Muscle of back (tissue), 3 donors: ENCODE measurements at regions not wholly inside any gene's neighbourhood (a gene's known extent, or its start where the extent isn't known, plus 50 kb on each side); places are given as distances from the start of the nearest gene placed in this dataset.

Experiments
- DNase-seq, 3 donors: peaks; one replicate each; pipeline versions ENCODE4 v3.0.0 to v3.0.0-alpha.2; 2013

DNA sequence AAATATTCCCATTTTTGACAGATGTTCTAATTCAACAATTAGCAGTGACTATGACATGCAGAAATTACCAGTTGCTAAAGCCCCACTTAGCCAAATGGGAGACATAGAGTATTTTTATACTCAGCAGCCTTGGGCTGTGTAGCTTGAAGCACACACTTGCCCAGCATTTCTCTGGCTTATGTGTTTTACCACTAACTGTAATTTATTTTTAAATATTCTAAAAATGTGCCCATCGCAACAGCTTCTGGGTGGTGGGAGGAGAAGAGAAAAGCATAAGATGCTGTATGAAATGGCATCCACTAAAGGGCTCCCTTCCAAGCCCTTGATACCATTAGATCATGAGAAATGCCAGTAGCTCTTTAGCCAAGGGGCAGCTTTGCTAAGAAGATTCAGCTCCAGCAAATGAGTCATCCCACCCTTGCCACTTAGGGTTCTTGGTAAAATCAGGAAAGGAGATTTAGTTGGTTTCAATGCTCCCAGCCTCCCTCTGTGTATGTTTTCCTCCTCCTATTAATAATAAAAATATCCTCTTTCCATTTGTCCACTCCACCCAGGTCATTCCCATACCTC lies 462.7 kb upstream of the DEPDC1 start:
- DNase-seq: no peak

DNA sequence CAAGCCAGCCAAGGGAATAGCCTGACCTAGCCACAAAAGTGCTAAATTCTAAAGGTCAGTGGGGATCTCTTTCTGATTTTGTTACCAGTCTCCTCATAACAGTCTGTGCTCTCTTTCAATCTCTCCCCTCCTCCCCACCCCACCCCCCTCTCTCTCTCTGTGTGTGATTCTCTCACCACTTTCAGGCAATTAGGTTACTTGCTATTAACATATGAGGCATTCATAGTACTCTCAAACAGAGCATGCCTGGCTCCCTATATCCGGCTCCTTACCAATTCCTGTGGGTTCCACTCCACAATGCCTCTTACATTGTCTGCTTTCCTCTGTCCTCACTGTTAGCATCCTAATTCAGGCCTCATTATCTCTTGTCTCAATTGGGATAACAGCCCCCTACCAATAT lies 464.3 kb upstream of the DEPDC1 start:
- no peak for DNase-seq

DNA sequence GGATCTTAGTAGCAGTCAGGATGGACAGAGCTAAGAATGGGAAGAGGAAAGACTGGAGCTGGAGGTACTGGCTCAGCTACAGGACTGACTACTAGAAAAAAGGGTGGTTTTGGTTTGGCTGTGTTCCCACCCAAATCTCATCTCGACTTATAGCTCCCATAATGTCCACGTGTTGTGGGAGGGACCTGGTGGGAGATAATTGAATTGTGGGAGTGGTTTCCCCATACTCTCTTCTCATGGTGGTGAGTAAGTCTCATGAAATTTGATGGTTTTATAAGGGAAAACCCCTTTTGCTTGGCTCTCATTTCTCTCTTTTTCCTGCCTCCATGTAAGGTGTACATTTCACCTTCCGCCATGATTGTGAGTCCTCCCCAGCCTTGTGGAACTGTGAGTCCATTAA lies 466.5 kb upstream of the DEPDC1 start:
- no peak for DNase-seq

DNA sequence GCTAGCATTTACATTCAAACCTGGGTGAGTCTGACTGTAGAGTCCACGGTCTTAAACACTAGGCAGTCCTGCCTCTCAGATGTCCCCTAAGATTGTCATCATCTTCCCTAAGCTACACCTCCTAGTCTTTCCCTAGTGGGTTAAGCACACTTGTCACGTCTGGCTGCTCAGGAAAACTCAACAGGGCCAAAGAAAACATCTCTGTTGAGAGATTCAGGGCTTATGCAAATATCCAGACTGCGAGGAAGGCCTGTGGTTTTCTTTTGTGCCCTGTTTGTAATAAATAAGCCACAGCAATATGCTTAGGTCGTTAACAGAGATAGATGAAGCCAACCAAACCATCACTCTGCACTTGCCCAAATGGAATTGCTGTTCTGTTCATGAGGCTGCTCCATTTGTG lies 472.6 kb upstream of the DEPDC1 start:
- DNase-seq: no peak

DNA sequence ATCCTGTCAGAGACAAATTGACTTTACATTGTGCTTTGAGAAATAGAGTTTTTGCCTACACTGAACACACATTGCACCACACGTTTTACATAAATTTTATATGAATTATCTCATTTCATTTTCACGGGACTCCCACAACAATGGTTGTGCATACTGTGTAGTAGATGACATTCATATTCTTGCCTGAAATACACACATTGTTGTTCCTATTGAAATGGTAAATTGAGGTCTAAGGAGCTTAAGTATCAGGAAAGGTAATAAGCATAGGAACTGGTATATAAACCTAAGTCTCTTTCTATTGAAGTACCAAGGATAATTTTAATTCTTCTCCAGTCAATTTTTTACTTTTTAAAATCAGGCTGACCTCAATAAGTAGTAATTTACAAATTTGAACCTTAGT lies 473.7 kb upstream of the DEPDC1 start:
- no peak for DNase-seq

DNA sequence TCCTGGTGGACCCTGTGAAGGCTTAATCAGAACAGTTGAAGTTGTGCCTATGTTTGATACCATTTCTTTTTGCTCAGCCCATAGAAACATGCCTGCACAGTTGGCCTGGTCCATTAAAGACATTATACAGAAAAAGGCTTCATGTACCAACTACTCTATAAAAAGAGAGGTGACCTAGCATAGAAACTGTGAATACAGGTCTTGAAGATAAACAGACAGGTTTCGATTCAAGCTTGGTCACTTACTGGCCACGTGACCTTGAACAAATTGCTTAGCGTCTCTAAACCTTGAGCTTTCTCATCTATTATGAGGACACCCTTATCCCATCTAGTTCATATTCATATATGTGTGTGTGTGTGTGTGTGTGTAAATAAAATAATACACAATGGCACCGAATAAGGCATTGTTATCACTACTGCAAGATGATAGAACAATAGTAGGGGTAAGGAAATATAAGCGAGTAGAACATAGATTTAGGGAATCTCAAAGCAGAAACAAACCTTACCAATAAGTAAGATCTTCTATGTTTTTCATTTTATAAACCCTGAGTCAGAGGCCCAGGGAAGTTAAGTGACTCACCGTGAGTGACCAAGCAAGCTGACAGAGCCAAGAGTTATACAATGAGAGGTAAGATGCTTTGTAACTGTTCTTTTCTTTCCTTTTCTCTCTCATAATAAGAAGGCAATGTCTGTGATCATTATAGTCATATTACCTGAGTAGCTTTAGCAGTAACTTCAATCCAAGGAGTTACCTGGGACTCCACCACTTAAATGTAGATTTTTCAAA lies 476.8 kb upstream of the DEPDC1 start:
- no peak for DNase-seq

DNA sequence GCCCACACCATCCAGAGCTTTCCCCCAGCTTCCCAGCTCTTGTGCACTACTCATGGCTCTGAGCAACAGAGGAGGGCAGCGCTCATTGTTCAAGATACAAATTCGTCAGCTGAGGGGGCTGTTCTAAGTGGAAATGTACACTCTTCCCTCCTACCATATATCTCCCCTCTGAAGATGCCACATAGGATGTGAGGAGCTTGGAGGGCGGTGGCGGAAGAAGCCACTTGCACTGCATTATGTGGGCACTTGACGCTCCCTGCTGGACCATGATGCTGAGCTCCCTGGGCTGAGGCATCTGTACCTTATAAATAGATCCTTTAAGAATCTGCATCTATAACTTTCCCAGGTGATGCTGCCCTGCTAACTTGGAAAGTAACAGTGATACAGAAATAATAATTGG lies 477.6 kb upstream of the DEPDC1 start:
- no peak for DNase-seq

DNA sequence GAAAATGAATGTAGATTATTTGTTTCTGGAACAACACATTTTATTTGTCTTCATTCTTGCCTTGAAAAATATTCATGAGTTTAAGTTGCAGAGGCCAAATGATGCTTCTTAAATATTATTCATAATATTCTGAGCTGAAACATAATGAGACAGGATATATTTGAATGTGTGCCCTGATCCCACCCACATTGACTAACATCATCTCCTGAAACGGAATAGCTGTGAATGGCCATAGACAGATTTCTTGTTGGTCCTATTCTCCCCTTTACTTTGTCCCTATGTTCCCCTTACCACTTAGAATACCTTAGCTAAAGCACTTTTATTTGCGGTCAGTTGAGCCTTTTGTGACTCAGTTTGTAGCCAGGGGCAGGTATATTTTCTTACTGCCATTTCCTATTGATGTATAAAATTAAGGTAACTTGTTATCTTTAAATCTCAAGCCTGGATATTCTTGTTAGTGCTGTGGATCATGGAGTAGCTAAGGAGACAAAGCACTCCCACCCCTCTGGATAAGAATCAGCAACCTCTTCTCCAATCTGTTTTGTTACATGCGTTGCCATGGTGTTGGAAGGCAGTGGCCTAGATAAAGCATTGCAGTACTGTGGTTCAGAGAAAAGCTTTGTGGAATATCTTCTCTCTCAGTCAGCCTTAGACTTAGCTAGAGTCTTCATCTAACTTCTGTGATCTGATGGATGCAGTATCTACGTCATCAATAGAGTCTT lies 478.5 kb upstream of the DEPDC1 start:
- DNase-seq: peak; percentile 50 to 82 (median 79)

DNA sequence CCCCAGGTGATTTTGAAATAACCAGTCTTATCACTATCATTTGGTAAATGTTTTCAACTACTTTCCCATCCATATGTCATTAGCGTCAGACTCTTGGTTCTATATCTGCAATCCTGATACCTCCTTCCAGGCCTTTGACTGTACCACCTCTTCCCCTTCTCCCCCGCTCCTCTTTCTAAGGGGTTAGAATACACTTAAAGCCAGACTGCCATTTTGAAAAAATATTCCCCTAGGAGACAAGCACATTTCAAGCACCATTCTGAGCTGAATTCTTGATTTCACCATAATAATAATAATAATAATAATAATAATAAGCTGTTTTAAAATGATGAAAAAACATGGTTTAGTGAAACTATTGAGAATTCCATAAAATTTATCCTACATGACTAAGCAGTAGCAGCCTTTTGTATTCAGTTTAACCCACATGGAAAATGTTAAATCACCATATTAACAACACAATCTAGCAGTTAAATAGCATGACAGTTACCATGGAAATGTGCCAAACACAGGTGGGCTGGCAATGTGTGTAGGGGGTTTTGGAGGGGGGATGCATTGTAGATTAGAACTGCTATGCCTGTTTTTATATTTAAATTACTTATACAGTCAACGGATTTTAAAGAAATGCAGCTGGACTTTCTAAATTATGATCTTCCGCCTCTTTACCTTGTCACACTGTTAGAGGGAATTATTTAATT lies 480.2 kb upstream of the DEPDC1 start:
- no peak for DNase-seq

DNA sequence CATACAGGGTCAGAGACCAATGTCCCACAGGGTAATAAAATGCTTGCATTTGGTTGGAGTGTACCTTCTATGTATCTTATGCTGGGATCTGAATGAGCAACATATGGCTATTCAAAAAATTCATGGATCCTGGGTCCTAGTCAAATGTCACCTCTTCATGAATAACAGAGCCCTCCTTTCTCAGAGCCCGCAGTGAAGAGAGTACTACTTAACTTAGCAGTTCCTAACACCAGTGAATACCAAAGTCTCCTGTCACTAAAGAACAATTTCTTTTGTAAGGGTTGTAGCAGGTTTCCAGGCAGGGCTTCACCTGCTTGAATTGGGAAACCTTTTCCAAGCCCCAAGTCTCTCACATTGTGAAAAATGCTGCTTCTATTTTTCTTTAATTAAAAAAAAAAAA lies 483.0 kb upstream of the DEPDC1 start:
- DNase-seq: no peak

DNA sequence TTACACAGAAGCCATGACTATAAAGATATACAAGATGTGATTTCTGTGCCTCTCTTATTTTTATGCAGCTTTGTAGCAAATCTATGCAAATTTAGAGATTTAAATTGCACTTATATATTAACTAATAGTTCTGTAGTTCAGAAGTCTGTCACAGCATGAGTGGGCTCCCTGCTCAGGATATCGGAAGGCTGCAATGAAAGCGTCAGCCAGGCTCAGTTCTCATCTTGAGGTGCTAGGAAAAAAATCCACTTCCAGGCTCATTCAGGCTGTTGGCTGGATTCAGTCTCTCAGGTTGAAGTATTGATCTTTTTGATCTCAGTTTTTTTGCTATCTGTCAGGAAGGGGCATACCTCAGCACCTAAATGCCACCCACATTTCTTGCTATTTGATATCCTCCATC lies 487.4 kb upstream of the DEPDC1 start:
- DNase-seq: no peak

DNA sequence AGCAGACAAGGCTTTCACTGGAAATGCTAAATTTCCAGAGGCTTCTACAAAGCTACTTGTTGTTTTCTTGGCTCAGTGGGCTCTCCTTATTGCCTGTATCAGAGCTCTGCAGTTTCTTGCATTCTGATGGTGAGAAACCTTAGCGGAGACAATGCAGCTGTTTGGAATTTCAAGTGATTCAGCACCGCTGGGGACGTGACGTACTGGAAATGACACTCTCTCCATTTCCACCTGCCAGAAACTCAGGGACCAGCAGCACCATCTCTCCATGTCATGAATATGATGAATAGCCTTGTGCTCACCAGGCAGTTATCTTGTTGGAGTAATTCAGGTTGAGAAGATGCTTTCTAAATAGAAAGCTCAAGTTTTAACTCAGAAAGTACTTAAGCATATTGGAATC lies 497.2 kb upstream of the DEPDC1 start:
- peak in 1 of 3 donors; percentile 10 for DNase-seq

DNA sequence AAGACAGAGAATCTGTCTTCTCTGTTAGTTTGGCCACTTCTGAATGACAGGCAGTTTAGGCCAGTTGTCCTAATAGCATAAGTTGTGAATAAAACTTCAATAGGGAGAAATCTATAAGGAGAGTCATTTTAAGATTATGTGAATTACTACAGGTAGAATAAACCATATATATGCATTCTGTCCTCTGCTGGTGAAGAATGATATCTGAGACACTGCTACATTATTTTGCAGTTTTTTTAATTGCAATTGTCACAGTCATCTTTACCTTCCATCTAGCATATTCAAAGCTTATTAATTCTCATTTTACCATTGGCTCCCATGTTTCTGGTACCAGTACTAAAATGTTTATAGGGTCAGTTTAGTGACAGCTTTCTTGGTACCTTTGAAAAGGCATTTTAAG lies 519.6 kb upstream of the DEPDC1 start:
- no peak for DNase-seq

DNA sequence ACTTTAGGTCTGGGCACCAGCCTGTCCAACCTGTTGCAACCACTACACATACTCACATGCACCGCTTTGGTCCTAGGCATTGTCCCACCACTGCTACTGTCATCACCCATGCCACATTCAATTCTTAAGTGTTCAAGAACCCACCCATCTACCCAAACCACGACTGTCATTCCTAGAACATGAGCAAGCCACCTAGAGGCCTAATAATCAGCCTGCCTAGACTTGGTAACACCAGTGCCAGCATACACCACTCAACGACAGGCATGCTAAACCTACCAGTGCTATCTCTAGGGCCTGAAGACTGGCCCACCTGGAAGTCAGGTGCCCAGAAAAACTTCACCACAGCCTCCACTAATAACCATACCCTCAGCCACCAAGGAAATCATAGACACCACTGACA lies 532.8 kb upstream of the DEPDC1 start:
- no peak for DNase-seq

DNA sequence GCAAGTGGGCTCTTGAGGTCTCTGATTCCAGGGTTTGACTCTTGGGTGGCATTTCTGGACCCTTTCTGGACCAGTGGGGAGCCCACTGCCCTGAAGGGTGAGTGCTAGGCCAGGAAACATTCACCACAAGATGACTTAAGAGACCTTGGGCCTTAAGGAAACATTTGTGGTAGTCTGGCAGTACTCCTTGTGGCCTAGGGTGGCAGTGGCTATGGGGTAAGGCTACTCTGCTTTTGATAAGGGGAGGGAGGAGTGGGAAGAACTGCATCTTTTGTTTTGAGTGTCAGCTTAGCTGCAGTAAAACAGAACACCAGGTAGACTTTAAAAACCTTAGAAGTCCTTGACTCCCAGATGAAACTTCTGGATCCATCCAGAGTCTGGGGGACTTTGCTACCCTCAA lies 529.3 kb upstream of the LRRC7 start:
- DNase-seq: no peak

DNA sequence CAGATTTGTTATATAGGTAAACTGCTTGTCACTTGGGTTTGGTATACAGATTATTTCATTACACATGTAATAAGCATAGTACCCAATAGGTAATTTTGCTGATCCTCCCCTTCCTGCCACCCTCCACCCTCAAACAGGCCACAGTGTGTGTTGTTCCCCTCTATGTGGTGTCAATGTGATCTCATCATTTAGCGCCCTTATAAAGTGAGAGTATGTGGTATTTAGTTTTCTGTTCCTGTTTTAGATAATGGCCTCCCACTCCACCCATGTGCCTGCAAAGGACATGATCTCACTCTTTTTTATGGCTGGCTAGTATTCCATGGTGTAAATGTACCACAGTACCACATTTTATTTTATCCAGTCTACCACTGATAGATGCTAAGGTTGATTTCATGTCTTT lies 522.1 kb upstream of the LRRC7 start:
- DNase-seq: no peak

DNA sequence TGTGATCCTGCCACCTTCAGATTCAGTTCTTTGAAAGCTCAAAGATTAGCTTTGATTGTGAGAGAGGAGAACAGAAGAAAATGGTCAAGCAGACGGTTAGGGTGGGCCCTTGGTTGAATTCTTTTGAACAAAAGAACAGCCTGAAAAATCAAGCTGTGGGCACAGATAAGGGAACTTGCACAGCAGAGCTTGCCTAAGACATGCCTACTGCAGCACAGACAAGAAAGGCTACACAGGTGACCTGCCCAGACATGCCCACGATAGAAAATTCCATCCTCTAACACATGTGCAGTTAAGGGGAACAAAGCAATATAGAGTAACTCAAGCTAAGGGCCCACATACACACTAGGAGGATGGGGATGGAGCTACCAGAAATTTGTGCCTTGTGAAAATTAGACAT lies 512.5 kb upstream of the LRRC7 start:
- no peak for DNase-seq

DNA sequence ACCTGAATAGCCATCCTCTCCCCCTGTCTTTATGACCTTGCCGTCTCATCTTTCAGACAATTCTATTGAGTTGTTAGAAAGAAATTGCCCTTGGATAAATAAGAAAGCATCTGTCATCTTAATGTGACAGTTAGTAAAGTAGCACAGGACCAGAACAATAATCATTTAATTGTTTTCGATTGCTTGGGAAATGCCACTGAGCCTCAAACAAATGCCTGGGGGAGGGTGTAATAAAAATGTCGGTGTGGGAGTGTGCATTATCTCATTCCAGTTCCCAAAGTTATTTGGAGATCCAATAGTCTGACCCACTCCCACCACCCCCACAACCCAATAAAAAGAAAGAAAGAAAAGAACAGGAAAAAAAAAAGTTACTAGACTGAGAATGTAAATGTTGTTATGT lies 509.3 kb upstream of the LRRC7 start:
- no peak for DNase-seq

DNA sequence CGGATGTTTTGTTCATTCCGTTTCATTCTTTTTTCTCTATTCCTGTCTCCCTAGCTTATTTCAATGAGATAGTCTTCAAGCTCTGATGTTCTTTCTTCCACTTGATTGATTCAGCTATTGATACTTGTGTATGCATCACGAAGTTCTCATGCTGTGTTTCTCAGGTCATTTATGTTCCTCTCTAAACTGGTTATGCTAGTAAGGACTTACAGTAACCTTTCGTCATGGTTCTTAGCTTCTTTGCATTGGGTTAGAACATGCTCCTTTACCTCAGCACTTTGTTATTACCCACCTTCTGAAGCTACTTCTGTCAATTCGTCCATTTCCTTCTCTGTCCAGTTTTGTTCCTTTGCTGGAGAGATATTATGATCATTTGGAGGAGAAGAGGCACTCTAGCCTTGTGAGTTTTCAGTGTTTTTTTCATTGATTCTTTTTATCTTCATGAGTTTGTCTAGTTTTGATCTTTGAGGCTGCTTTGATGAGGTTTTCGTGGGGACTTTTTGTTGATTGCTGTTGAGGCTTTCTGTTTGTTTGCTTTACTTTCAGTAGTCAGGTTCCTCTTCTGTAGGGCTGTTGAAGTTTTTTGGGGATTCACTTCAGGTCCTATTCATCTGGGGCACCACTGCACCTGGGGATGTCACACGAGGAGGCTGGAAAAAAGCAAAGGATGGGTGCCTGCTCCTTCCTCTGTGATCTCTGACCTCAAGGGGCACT lies 496.9 kb upstream of the LRRC7 start:
- no peak for DNase-seq

DNA sequence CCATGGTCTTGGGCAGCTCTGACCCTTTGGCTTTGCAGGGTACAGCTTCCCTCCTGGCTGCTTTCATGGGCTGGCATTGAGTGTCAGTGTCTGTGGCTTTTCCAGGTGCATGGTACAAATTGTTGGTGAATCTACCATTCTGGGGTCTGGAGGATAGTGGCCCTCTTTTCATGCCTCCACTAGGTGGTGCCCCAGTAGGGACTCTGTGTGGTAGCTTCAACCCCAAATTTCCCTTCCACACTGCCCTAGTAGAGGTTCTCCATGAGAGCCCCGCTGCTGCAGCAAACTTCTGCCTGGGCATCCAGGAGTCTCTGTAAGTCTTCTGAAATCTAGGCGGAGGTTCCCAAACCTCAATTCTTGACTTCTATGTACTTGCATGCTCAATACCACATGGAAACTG lies 494.5 kb upstream of the LRRC7 start:
- DNase-seq: no peak

DNA sequence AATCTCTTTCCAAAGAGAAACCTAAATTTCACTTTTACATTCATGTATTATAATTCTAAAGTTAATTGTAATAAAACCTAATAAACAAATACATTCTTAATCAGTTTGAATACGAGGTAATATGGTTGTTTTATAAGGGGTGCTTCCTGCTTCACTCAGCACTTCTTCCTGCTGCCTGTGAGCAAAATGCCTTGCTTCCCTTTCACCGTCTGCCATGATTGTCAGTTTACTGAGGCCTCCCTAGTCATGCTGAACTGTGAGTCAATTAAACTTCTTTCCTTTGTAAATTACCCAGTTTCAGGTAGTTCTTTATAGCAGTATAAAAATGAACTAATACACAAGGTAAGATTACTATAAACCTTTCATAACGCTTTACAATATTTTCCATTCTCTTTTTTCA lies 491.1 kb upstream of the LRRC7 start:
- DNase-seq: no peak

DNA sequence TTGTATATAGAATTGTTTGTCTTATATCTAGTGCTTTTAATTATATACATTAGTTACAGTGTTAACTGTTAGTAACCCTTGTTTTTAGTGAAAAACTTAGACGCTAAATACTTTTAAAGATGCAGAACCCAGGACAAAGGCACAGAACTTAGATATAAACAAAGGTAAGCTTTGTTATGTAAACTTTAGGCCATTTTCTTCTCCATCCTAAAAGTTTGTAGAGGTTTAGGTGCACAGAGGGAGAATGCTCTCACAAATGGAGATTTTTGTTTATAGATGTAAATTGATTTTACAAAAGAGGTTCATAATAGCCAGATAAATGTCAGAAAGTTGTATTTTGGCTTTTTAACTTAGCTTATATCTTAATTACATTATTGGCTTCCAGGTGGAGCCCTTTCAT lies 490.5 kb upstream of the LRRC7 start:
- no peak for DNase-seq
